ENCODE measurements at regions not wholly inside any gene's neighbourhood (a gene's known extent, or its start where the extent isn't known, plus 50 kb on each side); places are given as distances from the start of the nearest gene placed in this dataset.

DNA sequence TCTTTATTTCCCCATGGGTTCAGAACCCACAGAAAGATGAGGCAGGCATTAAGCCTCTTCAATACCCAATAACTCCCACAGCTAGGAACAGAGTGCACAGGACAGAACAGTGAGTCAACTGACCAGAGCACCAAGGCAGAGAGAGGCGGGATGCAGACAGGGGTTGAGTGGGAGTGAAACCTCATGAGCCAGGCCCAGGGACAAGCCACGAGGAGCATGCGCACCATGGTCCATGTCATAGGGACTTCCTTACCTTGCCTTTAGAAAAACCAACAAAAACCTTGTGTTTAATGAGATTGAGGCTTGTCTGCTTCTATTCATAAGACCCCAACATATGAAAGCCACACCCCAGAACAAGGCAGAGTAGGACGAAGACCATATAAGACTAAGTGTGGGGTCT lies 330.6 kb downstream of the DEPDC1B start:
- no peak for DNase-seq

DNA sequence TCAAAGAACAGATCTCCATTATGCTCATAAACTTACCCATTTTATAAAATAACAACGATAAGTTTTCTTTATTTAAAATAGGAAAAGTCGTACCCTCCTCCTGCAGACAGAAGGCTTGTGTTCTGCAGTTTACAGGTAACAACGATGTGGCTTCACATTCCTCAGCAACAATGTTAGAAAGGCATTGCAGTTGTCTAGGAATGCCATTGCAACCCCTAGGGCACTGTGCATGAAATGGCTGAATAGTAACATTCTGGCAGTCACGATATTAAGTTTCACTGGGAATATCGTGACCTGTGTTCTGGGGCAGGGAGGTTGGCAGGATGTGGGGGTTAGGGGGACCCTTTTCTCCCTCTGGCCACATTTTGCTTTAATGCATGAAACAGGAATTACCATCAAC lies 331.9 kb downstream of the DEPDC1B start:
- no peak for DNase-seq

DNA sequence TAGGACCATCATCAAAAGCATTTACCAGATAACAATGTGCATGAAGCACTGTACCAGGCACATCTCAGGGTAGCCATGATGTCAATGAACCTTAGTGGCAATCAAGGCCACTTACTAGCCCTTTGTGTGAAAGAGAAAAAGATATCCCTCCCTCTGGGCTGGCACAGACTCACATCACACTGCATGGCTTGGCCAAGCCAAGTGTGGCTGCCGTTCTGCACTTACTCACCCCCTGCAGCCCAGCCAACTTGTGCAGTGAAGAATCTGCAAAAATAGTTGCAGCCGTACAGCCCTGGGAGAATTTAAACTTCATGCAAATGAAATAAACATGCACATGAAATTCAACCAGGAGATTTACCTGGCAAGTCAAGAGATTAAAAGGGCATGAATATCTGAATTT lies 333.5 kb downstream of the DEPDC1B start:
- no peak for DNase-seq

DNA sequence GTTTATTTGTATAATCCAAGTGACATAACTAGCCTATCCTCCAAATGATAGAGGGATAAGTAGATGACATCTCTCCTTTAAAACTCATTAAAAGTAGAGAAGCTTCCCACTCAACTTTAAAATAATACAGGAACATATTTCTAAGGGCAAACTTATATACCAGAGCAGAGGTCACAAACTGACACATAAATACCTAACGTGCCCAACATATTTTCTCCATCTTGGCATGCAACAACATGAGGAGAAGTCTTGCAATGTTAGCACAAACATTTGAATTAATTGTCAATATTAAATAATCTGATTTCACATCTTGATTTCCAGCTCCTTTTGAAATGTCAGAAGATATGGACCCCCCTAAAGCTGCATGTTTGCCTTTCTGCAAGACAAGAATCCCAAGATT lies 335.0 kb downstream of the DEPDC1B start:
- no peak for DNase-seq

DNA sequence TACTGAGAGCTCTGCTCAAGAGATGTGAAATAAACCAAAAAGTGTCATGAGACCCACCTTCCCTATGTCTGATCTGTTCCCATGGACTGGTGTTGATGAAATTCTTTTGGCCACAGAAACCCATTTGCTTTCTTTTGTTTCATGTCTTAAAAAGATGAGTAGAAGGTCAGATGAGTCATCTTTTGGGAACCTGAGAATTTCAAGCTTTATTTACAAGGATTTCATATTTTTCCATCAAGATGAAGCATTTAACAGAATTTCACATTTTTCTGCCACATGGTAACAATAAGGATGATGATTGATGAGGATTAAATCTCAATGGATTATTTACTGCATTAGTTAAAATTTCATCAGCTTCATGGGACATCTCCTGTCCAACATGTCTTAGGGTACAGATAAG lies 337.8 kb downstream of the DEPDC1B start:
- DNase-seq, result no peak

DNA sequence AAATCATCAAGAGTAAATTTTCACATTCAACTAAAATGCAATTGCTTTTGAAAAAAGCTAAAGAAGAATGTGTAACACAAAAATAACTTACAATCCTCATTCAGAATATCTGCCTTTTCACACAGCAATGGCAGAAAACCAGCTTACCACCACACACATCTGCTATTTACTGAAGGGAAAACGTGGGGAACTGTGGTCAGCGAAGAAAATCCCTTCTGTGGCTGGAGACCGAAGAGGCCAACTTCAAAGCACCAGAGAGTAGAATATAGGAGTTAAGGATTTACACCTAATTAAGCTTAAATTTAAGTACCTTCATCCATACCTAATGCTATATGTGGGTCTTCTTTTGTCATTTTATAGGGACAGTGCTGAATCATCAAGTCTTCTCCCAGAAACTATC lies 339.6 kb downstream of the DEPDC1B start:
- DNase-seq, result no peak

DNA sequence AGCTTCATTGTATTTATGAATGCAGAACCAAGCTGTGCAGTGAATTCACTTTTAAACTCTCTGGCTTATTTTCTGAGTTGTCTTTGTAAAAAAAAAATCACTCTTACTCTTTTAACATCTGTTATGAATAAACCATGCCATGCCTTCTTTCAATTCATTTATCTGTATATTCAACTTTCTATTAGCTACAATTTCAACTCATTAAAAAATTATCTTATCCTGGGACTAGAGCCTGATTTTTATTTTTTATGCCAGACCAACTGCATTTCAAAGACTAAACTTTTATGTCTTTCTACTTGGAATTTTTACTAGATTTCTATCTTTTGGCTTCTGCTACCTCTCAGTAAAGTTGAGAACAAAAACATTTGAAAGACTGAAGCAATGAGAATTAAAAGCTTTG lies 342.7 kb downstream of the DEPDC1B start:
- DNase-seq, result no peak

DNA sequence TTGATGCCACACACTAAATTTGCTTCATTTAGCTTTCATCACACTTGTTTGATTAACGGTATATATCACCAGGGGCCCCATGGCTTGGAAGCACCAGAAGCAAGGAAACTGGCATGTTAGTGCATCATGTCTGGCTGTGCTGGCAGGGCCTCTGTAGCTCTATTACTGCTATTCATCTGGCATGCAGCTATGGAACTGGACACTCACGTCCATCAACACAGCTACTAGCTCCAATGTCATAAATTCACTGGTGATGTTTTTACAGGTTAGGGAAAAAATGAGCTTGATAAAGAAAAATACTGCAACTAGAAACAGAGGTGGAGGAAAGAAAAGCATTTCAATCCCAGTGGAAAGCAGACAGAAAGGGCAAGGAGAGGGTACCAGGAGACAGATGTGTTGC lies 343.2 kb downstream of the DEPDC1B start:
- DNase-seq, result no peak

DNA sequence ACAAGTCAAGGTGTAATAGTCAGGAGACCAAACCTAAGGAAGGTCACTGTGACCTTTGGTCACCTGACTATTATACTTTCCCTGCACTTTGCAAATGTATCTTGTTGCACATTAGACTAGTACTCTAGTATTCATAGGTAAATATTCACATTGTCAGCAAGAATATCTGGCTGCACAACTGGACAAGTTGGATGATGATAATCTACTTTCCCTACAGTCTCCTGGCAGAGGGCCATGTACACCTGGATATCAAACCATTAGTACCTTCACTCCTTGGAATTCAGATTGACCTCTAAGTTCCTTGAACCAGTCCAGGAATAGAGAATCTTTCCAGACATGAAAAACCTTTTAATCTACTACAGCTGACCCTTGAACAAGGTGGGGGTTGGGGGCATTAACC lies 344.8 kb downstream of the DEPDC1B start:
- DNase-seq, result no peak

DNA sequence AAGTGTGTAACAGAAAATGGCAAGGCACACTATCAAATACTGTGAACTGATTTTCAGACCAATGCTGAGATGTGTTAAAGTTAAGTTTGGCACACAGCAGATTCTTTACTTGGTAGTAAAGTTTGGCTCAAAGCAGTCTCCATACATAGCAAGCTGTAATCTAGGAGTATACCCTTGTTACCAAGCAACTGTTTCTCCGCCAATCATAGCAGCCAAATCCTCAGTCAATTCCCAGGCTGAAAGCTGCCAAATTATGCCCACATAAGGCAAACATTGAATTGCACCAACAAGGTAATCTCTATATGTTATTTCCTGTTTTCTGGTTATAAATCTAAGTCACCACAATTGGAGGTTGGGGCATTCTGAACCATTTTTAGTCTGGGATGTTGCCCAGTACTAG lies 345.7 kb downstream of the DEPDC1B start:
- DNase-seq, result no peak

DNA sequence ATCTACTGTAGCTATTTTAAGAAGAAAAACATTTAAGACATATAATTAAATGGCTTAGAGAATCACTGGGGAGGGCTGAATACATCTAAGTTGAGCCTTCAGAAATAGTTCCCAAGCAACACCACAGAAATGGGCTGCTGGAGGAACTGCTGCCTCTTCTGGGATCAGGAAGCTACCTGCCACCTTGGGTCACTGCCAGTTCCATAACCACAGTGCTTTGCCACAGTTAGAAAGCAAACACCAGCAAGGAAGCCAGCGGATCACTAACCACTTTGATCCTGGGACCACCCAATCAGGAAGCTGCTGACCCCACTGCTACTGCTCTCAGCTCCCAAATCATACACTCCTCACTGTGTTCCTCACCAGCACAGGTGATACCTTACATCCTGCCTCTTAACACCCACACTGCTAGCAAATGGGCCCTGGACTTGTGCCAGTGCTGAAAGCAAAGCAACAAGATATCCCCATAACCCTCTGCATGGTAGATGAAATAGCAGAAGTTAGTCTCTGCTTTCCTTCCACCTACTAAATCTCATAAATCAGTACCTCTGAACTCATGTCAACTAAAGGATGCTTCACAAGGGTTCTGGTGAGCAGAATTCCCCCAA lies 346.9 kb downstream of the DEPDC1B start:
- DNase-seq, result no peak

DNA sequence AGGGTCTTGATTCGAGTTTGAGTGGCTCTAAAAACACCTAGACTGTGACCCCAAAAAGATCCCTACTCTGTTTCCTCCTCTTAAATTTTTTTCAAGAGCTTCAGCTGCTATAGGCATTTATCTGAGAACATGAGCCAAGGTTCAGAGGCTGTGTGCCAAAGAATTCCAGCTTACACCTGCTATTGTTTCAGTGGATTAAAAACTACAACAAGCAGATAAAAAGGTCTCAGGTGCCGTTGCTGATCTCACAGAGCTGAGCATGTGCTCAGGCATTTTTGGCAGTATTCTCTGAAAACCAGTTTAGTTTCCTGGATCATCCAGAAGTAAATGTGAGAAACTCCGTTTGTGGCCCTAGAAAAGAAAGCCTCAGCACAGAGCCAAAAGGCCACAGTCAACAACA lies 349.2 kb downstream of the DEPDC1B start:
- DNase-seq, result no peak

DNA sequence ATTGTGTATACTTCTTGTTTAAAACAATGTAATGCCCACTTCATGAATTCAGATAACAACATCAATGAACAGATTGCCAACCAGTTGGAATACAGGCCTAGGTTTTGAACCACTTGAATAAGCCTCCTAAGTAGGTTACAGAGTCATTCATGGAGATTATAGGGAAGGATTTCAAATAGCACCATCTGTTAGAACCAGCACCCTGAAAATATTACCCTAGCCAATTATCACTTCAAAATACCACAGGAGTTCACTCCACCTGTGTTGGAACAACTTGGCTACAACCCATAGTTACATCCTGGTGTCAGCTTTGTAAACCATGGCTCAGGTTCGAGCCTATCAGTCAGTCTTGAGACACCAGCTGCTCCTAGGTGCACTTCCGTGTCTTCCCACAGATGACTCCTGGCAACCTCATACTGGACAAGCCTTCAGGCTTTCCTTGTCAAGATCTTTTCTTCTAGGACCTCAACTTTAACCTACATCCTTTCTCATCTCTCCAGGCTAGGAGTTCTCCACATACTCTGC lies 350.0 kb downstream of the DEPDC1B start:
- no peak for DNase-seq

DNA sequence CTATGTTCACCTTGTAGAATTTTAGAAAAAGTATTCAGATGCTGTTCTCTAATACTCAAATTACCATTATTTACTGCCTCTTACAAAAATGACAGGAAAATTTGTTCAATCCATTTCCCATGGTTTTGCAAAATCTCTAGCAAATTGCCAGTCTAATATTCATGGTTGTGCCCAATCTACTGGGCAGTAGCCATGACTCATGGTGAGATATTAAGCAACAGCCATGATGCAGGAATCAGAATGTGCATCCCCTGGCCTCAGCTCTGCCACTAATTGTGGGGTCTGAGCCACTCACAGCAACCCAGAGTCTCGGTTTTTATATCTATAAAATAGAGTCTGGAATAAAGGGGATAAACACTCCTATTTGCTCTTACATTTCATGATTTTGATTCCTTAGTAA lies 353.6 kb downstream of the DEPDC1B start:
- no peak for DNase-seq

DNA sequence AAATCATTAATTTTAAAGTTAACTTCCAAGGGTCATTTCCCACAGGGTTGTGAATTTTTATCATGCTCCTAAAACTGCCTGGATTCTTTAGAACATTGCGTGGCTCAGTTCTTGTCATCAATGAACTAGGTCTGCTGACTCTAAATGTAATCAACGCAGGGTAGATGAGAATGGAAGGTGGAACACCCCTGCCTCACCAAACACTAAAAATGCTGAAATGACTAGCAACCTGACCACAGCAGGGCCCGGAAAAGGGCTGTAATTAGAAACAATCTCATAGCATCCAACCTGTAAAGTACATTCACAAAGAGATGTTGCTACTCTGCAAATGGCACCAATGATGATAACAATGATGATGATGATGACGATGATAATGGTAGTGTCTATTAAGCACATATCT lies 356.9 kb downstream of the DEPDC1B start:
- no peak for DNase-seq

DNA sequence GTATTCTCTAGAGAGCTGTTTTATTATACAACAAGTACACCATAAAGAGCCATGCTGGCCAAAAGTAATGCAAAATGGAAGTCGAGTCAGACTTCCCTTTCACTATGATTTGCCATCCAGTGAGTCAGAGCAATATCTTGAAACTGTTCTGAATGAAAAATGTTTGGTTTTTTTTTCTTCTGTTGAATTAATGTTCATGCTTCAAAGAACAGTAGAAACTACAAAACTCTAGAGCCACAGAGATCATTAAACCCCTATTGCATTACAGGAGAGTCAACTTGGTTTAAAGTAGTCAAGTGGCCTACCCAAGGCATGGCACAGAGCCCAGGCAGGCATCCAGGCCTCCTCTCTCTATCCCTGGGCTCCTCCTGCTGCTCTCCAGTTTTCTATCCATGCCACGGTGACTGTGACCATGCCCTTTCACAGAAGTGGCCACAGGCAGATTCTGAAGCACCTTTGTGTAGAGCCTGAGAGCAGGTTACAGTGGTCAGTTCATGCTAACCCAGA lies 358.9 kb downstream of the DEPDC1B start:
- no peak for DNase-seq

DNA sequence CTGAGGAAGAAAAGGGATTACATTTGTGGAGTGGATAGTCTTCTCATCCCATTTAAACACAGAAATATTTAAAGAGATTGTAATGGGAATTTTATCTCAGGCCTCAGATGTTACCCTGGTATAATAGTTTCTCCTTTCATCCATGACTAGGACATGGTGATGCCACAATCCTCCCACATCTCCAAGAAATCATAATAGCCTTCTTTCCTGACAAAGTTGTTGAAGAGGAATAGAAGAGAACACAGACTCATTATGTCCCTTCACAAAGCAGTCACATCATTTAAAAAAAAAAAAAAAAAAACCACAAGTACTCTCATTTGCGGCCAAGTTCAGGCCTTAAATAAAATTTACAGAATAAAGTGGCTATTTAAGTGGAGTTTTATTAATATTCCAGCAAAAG lies 359.6 kb downstream of the DEPDC1B start:
- DNase-seq, result no peak

DNA sequence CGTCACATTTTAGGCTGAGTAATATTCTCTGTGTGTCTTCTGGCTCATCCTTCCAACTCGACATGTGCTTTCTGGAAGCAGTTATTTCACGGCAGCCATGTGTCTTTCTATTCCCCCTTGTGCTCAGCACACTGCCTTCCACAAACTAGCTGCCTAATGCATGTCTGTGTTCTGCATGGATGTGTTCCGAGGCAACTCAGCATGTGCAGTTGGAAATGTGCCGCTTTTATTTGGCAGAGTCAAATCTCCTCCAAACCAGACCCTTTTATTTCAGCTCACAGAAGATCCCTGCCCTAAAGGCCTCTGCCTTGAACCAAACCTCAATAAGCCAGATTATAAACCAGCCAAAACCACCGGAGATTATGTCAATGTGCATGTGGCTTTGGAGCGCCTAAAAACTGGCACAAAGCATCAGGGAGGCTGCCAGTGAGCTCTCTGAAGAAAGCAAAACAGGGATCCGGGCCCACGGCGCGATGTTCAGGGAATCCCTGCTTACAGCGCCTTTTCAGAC lies 360.2 kb downstream of the DEPDC1B start:
- DNase-seq, result no peak

DNA sequence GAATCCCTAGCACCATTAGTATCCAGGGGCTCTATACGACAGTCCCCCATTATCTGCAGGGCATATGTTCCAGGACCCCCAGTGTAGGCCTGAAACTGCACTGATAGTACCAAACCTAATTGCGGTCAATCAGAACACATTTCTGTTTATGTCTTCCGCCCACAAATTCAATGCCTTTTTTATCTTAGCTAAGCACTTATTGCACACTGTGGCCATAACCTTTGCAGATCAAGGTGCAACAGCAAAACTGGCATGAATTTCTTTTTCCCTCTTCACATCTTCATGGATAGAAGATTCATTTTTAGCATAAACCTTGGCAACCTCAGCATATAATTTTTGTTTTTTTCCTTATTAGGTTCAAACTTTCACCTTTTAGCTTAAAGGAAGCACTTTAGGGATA lies 361.1 kb downstream of the DEPDC1B start:
- no peak for DNase-seq

DNA sequence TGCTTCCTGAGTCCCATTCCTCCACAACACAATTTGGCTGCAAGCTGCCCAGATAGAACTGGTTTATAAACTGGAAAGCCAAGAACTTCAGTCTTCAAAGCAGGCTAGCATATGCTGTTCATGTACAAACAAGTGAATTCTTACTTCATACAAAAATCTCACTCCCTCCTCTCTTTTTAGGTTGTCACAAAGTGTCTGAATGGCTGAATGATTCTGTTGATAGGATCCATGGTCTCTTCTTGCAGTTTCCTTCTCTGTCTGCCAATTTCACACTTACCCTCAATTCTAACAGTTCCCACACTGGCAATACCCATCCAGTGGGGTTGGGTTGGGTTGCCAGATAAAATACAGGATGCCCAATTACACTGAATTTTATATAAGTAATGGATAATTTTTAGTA lies 363.5 kb downstream of the DEPDC1B start:
- no peak for DNase-seq

DNA sequence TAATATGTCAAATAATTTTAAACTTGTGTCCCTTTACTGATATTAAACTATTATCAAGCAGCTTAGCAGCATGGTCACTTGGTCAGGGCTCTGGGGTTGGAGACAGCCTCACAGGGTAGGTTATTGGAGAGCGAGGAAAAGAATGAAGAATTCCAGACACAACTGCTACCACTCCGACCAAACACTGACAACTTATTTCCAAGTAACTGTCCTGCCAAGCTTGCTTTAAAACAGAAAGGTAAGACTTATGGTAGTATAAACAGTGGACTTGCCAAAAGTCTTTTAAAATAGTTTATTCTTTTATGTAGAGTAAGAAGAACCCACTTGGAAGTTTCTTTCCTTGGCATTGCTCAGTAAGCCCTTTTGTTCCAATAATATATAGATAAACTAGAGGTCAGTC lies 364.1 kb downstream of the DEPDC1B start:
- no peak for DNase-seq

DNA sequence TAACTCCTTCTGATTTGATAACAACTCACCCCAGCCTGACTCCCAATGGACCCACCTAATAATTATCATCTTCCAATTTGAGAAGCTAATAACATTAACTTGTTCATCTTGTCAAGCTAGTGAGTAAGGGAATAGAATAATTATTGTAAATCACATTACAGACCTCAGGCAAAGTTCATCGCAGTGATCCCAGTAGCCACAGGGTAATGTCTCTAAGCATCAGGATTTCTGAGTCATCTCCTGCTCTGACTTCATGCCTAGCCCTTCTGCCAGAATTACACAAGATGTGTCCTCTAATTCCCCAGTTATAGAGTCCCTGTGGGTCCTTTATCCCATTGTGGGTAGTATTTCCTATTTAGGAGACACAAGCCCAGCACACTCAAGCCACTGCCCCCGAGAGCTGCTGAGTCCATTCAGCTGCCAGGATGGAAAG lies 365.7 kb downstream of the DEPDC1B start:
- DNase-seq, result no peak

DNA sequence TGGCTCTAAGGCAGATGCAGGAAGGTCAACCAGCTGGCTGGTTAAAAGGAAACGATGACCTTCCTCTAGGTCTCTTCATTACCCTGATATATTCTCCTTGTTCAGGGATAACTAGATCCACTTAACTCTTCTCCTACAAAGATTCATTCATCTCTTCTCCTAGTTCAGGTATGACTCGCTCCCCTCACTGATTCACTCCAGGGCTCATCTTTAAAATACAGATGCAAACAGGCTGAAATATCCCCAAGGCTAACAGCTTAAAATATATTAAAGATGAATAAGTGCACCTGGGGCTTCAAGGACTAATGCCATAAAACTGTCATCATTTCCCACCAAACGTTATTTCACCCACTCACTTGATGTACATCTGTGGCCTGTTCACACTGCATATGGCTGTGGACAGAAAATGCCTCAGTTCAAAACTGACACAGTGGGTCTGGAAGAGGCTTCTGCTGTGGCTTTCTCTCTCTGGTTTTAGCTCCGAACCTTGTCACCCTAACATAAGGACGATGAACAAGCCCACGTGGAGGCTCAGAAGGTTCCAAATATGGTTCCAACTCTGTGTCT lies 366.9 kb downstream of the DEPDC1B start:
- DNase-seq, result no peak

DNA sequence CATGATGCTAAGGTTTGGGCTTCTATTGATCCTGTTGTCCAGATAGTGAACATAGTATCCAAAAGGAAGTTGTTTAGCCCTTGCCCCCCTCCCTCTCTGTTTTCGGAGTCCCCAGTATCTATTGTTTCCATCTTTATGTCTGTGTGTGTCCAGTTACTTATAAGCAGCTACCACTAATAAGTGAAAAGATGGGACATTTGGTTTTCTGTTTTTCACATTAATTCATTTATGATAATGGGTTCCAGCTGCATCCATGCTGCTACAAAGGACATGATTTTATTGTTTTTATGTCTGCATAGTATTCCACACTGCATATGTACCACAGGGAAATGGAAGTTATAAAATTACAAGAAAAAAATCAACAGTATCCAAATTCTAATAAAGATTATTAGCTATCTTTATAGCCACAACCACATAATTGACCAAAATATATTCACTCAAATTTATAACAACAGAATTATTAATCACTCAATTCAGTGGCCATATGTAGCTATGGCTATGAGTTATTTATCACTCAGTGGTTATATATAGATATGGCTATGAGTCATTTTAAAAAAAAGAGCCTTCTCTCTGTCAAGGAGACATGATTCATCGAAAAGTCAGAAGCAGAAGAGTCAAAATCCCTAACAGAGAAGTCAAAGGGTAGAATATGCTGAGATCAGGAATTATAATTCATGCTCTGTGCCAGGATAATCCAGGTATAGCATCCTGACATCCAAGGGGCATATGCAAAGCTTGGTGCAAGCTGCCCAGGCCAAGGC lies 367.5 kb downstream of the DEPDC1B start:
- no peak for DNase-seq

All from stimulated activated naive CD4-positive, alpha-beta T cell (primary cell).